GDM1 (cell line): ENCODE measurements at regions not wholly inside any gene's neighbourhood (a gene's known extent, or its start where the extent isn't known, plus 50 kb on each side); places are given as distances from the start of the nearest gene placed in this dataset.
A peak's percentile ranks its signal among the peaks of the same experiment; 100 is the strongest.

ENCODE experiments used
- DNase-seq: peaks from one replicate; lab custom pipeline; 2025; lab: John Stamatoyannopoulos, UW

- DNase-seq: no peak
Observed at GRCh38 chr13:30031488-30031887, 181.1 kb upstream of the UBL3 start.

GRCh38 chr13:30030141-30030750 is 179.8 kb upstream of the UBL3 start:
- no peak for DNase-seq

GRCh38 chr13:30027569-30028455 is 177.4 kb upstream of the UBL3 start:
- no peak for DNase-seq

- DNase-seq: no peak
Observed at GRCh38 chr13:30026909-30027308, 176.5 kb upstream of the UBL3 start.

GRCh38 chr13:30026093-30026492 is 175.7 kb upstream of the UBL3 start:
- no peak for DNase-seq

GRCh38 chr13:30025351-30025750 is 174.9 kb upstream of the UBL3 start:
- DNase-seq: no peak

- no peak for DNase-seq
Observed at GRCh38 chr13:30024125-30024865, 173.9 kb upstream of the UBL3 start.

GRCh38 chr13:30023196-30023895 is 172.9 kb upstream of the UBL3 start:
- DNase-seq: no peak

GRCh38 chr13:30022796-30023195 is 172.4 kb upstream of the UBL3 start:
- DNase-seq: no peak

GRCh38 chr13:30022256-30022655 is 171.8 kb upstream of the UBL3 start:
- DNase-seq: no peak

- DNase-seq: no peak
Observed at GRCh38 chr13:30021611-30022010, 171.2 kb upstream of the UBL3 start.

- DNase-seq: no peak
Observed at GRCh38 chr13:30020726-30021312, 170.4 kb upstream of the UBL3 start.

- DNase-seq: no peak
Observed at GRCh38 chr13:30019648-30020626, 169.5 kb upstream of the UBL3 start.

GRCh38 chr13:30017880-30018279 is 167.5 kb upstream of the UBL3 start:
- DNase-seq: no peak

GRCh38 chr13:30016398-30016797 is 166.0 kb upstream of the UBL3 start:
- DNase-seq: no peak

GRCh38 chr13:30009411-30009810 is 159.0 kb upstream of the UBL3 start:
- DNase-seq: no peak

GRCh38 chr13:30006246-30006645 is 155.8 kb upstream of the UBL3 start:
- DNase-seq: no peak

- DNase-seq: peak; percentile 51
Observed at GRCh38 chr13:30004204-30004603, 153.8 kb upstream of the UBL3 start.

- DNase-seq: no peak
Observed at GRCh38 chr13:30002577-30002976, 152.2 kb upstream of the UBL3 start.

GRCh38 chr13:30000370-30000765 is 150.0 kb upstream of the UBL3 start:
- no peak for DNase-seq
